Endodermal cell (in vitro differentiated cells): ENCODE measurements at regions not wholly inside any gene's neighbourhood (a gene's known extent, or its start where the extent isn't known, plus 50 kb on each side); places are given as distances from the start of the nearest gene placed in this dataset.

ENCODE experiments used
- DNase-seq: peaks from one replicate; pipeline ENCODE4 v3.0.0-alpha.2; 2017
- H3K27ac ChIP-seq: 2 replicates; pipeline ENCODE4 v1.5.1; 2013; ENCODE audit warnings: mild to moderate bottlenecking, low read depth, low read length, moderate library complexity
- H3K27me3 ChIP-seq: 2 replicates; pipeline ENCODE4 v1.6.1; 2013; ENCODE audit warnings: mild to moderate bottlenecking, low read length, moderate library complexity; ENCODE audit not compliant: insufficient read depth, control insufficient read depth, poor library complexity, severe bottlenecking
- H3K36me3 ChIP-seq: 2 replicates; pipeline ENCODE4 v1.7.0; 2013; ENCODE audit warnings: mild to moderate bottlenecking, low read length, moderate library complexity; ENCODE audit not compliant: control insufficient read depth, insufficient read depth
- H3K4me1 ChIP-seq: one replicate; pipeline ENCODE4 v1.7.0; 2013; ENCODE audit warnings: low read length; ENCODE audit not compliant: control insufficient read depth, insufficient read depth
- H3K4me3 ChIP-seq: 2 replicates; pipeline ENCODE4 v1.5.1; 2013; ENCODE audit warnings: mild to moderate bottlenecking, low read length, moderate library complexity
- H3K9ac ChIP-seq: 2 replicates; pipeline ENCODE4 v1.6.1; 2013; ENCODE audit warnings: mild to moderate bottlenecking, low read length, moderate library complexity; ENCODE audit not compliant: poor library complexity, severe bottlenecking; ENCODE audit errors: extremely low read depth
- H3K9me3 ChIP-seq: 2 replicates; pipeline ENCODE4 v1.6.1; 2013; ENCODE audit warnings: mild to moderate bottlenecking, low read length, moderate library complexity; ENCODE audit not compliant: control insufficient read depth
- H3K27ac Mint-ChIP-seq: 2 replicates; pipeline ENCODE4 v1.8.0; 2020; ENCODE audit warnings: mixed read lengths
- H3K27me3 Mint-ChIP-seq: 2 replicates; pipeline ENCODE4 v1.8.0; 2021; ENCODE audit warnings: mild to moderate bottlenecking, mixed read lengths; ENCODE audit not compliant: insufficient read depth
- H3K36me3 Mint-ChIP-seq: 2 replicates; pipeline ENCODE4 v1.8.0; 2020; ENCODE audit warnings: low read depth, mixed read lengths
- H3K4me1 Mint-ChIP-seq: 2 replicates; pipeline ENCODE4 v1.8.0; 2020; ENCODE audit warnings: mixed read lengths
- H3K4me3 Mint-ChIP-seq: 2 replicates; pipeline ENCODE4 v1.8.0; 2020; ENCODE audit warnings: mild to moderate bottlenecking, moderate library complexity, mixed read lengths
- H3K9me3 Mint-ChIP-seq: 2 replicates; pipeline ENCODE4 v1.8.0; 2020; ENCODE audit warnings: mild to moderate bottlenecking, mixed read lengths
- WGBS, 2 experiments: methylation state at CpG; one replicate each; pipeline versions ENCODE4 v1.1.5 to v1.1.7; 2013; ENCODE audit warnings: missing lambda C conversion rate in 2 of 2, mixed read lengths in 1 of 2; ENCODE audit not compliant: insufficient coverage in 1 of 2, insufficient read length in 1 of 2; 5-methylcytosine and 5-hydroxymethylcytosine counted together
- TF ChIP-seq, protein P1 (sequence below): fragments of 200-600 bp; sonication (generic); conservative IDR thresholded peaks from 2 replicates; pipeline ENCODE4 v1.5.0; 2021; ENCODE audit warnings: antibody characterized with exemption, mild to moderate bottlenecking

DNA sequence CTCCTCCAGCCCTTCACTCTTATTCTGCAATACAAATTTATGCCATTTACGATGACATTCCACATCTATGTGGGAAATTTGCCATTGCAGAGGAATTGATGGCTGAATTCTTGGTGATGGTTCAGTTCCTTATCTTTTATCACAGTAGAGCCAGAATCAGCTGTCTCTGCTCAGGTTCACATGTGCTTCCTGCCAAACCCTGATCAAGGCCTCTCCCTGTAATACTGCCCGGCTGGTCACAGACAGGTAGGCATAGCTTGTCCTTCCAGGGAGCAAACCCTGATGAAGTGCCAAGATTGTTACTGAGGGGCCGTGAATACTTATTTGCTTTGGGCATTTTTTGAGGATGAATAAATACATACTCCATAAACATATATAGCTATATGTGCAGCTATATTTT is 450.0 kb downstream of the NSUN3 start:
- Histone ChIP-seq H3K9me3 (no peaks in the 10 kb centered on the region), H3K4me3 (no peak overlapping the region), H3K27ac (no peak overlapping the region), H3K27me3 (no peaks in the 10 kb centered on the region), H3K9ac (no peak overlapping the region), H3K36me3 (no peaks in the 10 kb centered on the region), H3K4me1 (no peaks in the 10 kb centered on the region)
- H3K27me3 Mint-ChIP-seq = no peaks in the 10 kb centered on the region
- DNase-seq = no peak
- H3K4me3 Mint-ChIP-seq = no peak overlapping the region
- TF ChIP-seq, protein P1, sequence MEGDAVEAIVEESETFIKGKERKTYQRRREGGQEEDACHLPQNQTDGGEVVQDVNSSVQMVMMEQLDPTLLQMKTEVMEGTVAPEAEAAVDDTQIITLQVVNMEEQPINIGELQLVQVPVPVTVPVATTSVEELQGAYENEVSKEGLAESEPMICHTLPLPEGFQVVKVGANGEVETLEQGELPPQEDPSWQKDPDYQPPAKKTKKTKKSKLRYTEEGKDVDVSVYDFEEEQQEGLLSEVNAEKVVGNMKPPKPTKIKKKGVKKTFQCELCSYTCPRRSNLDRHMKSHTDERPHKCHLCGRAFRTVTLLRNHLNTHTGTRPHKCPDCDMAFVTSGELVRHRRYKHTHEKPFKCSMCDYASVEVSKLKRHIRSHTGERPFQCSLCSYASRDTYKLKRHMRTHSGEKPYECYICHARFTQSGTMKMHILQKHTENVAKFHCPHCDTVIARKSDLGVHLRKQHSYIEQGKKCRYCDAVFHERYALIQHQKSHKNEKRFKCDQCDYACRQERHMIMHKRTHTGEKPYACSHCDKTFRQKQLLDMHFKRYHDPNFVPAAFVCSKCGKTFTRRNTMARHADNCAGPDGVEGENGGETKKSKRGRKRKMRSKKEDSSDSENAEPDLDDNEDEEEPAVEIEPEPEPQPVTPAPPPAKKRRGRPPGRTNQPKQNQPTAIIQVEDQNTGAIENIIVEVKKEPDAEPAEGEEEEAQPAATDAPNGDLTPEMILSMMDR = no peak
- 90% methylated on average over 2 of the region's 3 CpGs; no CpG with 5 or more reads in 1 of the 2 experiments for WGBS, 2 experiments
- H3K9me3 Mint-ChIP-seq = no peaks in the 10 kb centered on the region
- H3K36me3 Mint-ChIP-seq = no peaks in the 10 kb centered on the region
- H3K4me1 Mint-ChIP-seq = no peaks in the 10 kb centered on the region
- no peak overlapping the region for H3K27ac Mint-ChIP-seq

DNA sequence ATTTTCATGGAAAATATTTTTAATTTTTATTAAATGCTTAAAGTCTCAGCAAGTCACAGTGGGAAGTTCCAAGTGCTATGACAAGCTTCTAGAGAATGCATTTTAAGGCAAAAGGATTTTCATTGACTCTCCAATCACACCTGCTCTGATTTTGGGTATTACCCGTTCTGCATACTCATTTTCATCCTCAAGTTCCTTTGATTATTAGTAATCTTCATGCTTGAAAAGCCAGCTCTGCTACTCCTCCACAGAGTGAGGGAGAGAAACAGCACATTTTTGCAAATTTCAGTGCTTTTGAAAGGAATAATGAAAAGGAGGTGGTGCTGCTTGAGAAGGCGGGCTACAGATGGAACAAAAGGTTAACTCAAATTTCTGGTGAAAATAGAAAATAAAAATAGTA is 450.7 kb downstream of the NSUN3 start:
- Histone ChIP-seq H3K27me3 (no peaks in the 10 kb centered on the region), H3K4me1 (no peaks in the 10 kb centered on the region), H3K4me3 (no peak overlapping the region), H3K9ac (no peak overlapping the region), H3K9me3 (no peaks in the 10 kb centered on the region), H3K36me3 (no peaks in the 10 kb centered on the region), H3K27ac (no peak overlapping the region)
- no peaks in the 10 kb centered on the region for H3K4me1 Mint-ChIP-seq
- WGBS, 2 experiments = 95% methylated on average over 2 of the region's 2 CpGs; no CpG with 5 or more reads in 1 of the 2 experiments
- H3K9me3 Mint-ChIP-seq = no peaks in the 10 kb centered on the region
- H3K27me3 Mint-ChIP-seq = no peaks in the 10 kb centered on the region
- TF ChIP-seq, protein P1 = no peak
- H3K27ac Mint-ChIP-seq = no peak overlapping the region
- no peak overlapping the region for H3K4me3 Mint-ChIP-seq
- no peaks in the 10 kb centered on the region for H3K36me3 Mint-ChIP-seq
- no peak for DNase-seq

GRCh38 chr3:94515983-94516382 is 453.1 kb downstream of the NSUN3 start:
- no peak overlapping the region for H3K27ac ChIP-seq
- WGBS, 2 experiments = 96% methylated on average over 2 of the region's 2 CpGs; no CpG with 5 or more reads in 1 of the 2 experiments
- H3K27ac Mint-ChIP-seq = no peak overlapping the region
- DNase-seq = no peak
- no peak overlapping the region for H3K4me3 ChIP-seq
- H3K9ac ChIP-seq = no peak overlapping the region
- H3K4me1 ChIP-seq = no peaks in the 10 kb centered on the region
- no peaks in the 10 kb centered on the region for H3K9me3 ChIP-seq
- H3K4me3 Mint-ChIP-seq = no peak overlapping the region
- H3K4me1 Mint-ChIP-seq = peaks cover 3% of the 10 kb centered on the region
- H3K36me3 Mint-ChIP-seq = no peaks in the 10 kb centered on the region
- H3K27me3 ChIP-seq = no peaks in the 10 kb centered on the region
- no peaks in the 10 kb centered on the region for H3K9me3 Mint-ChIP-seq
- H3K27me3 Mint-ChIP-seq = no peaks in the 10 kb centered on the region
- TF ChIP-seq, protein P1 = no peak
- H3K36me3 ChIP-seq = no peaks in the 10 kb centered on the region
